Activated CD4-positive, alpha-beta T cell treated with anti-CD3 and anti-CD28 coated beads, Interleukin-2, amount 10 ng/mL, durations not matched to agents 7 days and 5 days (primary cell): ENCODE measurements at regions not wholly inside any gene's neighbourhood (a gene's known extent, or its start where the extent isn't known, plus 50 kb on each side); places are given as distances from the start of the nearest gene placed in this dataset.

ENCODE experiments used
- CTCF ChIA-PET: fragments of 350-600 bp; sonication (Branson Sonifier 250); formaldehyde crosslinking; loops from one replicate; lab custom pipeline; 2021; ENCODE audit warnings: antibody characterized with exemption; lab: Charles Lee
- POLR2A ChIA-PET: fragments of 350-600 bp; sonication (Branson Sonifier 250); formaldehyde crosslinking; loops from one replicate; lab custom pipeline; 2021; ENCODE audit warnings: antibody characterized with exemption; lab: Charles Lee
- DNase-seq: peaks from one replicate; pipeline ENCODE4 v3.0.0-alpha.2; 2020
- H3K27ac Mint-ChIP-seq: one replicate; pipeline ENCODE4 v1.8.0; 2021; ENCODE audit warnings: mild to moderate bottlenecking, moderate library complexity, mixed read lengths
- H3K27me3 Mint-ChIP-seq: one replicate; pipeline ENCODE4 v1.8.0; 2021; ENCODE audit warnings: mixed read lengths
- H3K36me3 Mint-ChIP-seq: one replicate; pipeline ENCODE4 v1.8.0; 2021; ENCODE audit warnings: low read depth, mixed read lengths
- H3K4me1 Mint-ChIP-seq: one replicate; pipeline ENCODE4 v1.8.0; 2021; ENCODE audit warnings: mixed read lengths
- H3K4me3 Mint-ChIP-seq: one replicate; pipeline ENCODE4 v1.8.0; 2021; ENCODE audit warnings: mild to moderate bottlenecking, moderate library complexity, mixed read lengths
- H3K9me3 Mint-ChIP-seq: one replicate; pipeline ENCODE4 v1.8.0; 2021; ENCODE audit warnings: mixed read lengths

DNA sequence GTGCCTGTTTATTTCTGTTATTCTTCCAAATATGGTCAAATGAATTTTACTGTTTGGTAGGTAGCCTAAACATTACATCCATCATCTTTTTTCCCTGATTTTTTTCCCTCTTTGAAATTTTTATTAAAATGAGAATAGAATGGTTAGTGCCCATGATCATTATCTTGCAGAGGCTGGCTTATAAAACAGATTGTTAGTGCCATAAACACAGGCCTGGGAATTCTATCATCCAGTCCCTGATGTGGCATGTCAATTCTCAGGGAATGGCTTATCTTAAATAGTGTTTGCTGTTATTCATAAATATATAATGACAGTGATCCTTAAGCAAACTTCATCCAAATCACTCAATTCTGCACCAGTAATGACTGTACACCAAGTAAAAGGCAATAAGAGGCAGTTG is 207.3 kb downstream of the TUSC7 start:
- Mint-ChIP-seq H3K9me3 (no peaks in the 10 kb centered on the region), H3K36me3 (no peaks in the 10 kb centered on the region), H3K4me3 (no peak overlapping the region), H3K27me3 (no peaks in the 10 kb centered on the region), H3K27ac (no peak overlapping the region), H3K4me1 (no peaks in the 10 kb centered on the region)
- POLR2A ChIA-PET = no interaction called here
- no peak for DNase-seq
- CTCF ChIA-PET = no interaction called here

DNA sequence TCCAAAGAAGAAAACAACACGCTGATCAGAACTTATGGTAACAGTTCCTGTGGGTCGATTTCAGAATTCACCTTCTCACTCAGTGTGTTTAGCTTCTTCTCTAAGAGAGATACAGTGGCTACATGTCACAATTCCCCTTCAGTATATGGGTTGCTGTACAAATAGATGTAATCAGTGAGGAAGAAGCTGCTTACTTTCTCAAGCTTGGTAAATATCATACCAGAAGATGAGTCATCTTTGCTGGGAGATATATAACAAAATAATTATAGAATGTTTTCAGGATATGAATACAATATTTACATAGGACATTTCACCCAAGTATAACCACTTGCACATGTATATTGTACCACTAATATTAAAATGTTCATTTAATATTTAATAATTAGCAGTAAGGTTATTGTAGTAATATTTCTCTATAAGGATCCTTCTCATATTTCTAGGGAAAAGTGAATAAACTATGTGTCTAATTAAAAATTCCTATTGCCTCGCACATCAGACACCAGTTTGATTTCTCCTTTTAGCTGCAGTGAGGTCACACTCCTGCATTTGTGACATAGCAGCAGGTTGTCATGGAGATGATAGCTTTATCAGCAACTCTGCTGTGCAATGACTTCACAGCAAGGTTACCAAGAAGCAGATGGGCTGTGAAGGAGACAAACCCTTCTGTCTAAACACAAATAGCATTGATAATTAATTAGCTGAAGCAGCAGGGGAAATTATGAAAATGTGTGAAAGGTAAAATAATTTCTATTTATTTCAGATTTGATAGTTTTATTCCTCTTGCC is 211.4 kb downstream of the TUSC7 start:
- no peaks in the 10 kb centered on the region for H3K4me1 Mint-ChIP-seq
- no peak overlapping the region for H3K4me3 Mint-ChIP-seq
- no peaks in the 10 kb centered on the region for H3K36me3 Mint-ChIP-seq
- ChIA-PET POLR2A (no interaction called here), CTCF (no interaction called here)
- H3K27ac Mint-ChIP-seq = no peak overlapping the region
- no peak for DNase-seq
- no peaks in the 10 kb centered on the region for H3K27me3 Mint-ChIP-seq
- H3K9me3 Mint-ChIP-seq = peaks cover 10% of the 10 kb centered on the region

DNA sequence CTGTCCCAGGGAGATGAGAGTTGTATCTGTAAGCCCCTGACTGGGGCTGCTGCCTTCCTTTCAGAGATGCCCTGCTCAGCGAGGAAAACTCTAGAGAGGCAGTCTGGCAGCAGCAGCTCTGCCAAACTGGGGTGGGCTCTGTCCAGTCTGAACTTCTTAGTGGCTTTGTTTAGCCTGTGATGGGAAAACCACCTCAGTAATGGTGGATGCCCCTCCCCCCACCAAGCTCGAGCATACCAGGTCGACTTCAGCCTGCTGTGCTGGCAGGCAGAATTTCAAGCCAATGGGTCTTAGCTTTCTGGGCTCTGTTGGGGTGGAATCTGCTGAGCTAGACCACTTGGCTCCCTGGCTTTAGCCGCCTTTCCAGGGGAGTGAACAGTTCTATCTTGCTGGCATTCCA is 218.3 kb downstream of the TUSC7 start:
- H3K36me3 Mint-ChIP-seq = no peaks in the 10 kb centered on the region
- no peaks in the 10 kb centered on the region for H3K4me1 Mint-ChIP-seq
- ChIA-PET CTCF (no interaction called here), POLR2A (no interaction called here)
- no peak overlapping the region for H3K4me3 Mint-ChIP-seq
- no peak overlapping the region for H3K27ac Mint-ChIP-seq
- no peak for DNase-seq
- peaks cover 23% of the 10 kb centered on the region for H3K9me3 Mint-ChIP-seq
- no peaks in the 10 kb centered on the region for H3K27me3 Mint-ChIP-seq

DNA sequence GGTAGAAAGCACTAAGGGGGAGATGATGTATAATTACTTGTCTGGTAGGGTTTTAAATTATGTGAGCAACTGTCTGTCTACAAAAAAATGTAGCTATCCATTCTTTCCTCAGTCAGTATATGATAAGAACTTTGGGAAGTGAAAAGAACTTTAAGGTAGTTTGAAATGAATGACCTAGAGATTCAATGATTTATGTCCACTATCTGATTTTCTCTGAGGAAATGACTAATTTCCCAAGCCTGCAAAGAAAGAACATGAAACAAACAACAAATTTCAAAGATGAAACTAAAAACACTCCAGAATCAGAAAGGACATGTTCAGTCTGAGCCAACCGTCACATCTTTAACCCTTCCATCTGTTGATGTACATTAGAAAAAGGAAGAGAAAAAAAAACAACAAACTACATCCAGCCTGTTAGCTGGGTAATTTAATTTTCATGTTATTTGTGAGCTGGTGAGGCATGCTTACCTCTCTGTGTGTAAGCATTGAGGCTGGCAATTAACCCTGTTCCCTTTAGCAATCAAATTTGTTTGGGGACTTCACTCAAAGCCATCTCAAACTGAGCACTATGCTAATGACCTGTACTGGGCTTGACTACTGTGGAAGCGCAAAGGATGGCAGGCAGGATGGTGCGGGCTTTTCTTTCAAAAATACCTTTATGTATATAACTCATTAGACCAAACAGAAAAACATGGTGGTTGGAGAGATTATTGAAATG is 220.1 kb downstream of the TUSC7 start:
- H3K4me3 Mint-ChIP-seq = no peak overlapping the region
- no peak overlapping the region for H3K27ac Mint-ChIP-seq
- H3K36me3 Mint-ChIP-seq = no peaks in the 10 kb centered on the region
- no peaks in the 10 kb centered on the region for H3K4me1 Mint-ChIP-seq
- ChIA-PET CTCF (no interaction called here), POLR2A (no interaction called here)
- no peak for DNase-seq
- H3K9me3 Mint-ChIP-seq = peaks cover 18% of the 10 kb centered on the region
- H3K27me3 Mint-ChIP-seq = no peaks in the 10 kb centered on the region

DNA sequence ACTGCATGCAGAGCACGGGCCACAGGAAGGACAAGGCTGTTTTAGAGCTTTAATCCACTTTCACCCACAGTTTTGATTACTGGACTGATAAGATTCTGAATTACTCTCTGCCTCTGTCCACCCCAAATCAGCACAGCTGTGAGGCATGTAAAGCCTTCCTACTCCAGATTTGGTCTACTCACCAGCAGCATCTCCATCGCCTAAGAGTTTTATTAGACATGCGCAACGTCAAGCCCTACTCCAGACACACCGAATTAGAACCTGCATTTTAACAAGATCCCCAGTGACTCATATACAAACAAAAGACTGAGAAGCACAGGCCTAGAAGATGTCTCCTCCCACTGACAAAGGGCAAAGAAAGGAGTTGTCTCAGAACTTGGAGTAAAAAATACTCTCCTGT is 221.2 kb downstream of the TUSC7 start:
- Mint-ChIP-seq H3K4me3 (no peak overlapping the region), H3K4me1 (no peaks in the 10 kb centered on the region), H3K27me3 (no peaks in the 10 kb centered on the region), H3K36me3 (no peaks in the 10 kb centered on the region), H3K9me3 (peaks cover 13% of the 10 kb centered on the region), H3K27ac (no peak overlapping the region)
- POLR2A ChIA-PET = no interaction called here
- CTCF ChIA-PET = no interaction called here
- no peak for DNase-seq

DNA sequence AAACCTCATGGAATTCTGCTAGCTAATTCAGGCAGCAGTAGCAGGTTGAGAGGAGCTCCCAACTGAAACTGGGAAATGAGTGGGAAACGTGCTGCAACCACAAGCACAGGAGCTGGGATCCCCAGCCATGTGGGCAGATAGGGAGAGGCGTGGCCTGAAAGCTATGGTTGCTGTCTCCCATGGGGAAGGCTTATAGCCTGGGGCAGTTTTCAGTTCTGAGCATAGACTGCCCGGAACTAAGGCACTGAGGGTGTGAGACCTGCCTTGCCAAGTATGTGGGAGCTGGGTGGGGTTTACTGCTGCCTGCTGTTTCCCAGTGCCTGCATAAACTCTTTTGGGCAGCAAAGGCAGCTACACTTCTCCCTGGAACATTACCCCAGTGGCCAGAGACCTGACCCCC is 229.5 kb downstream of the TUSC7 start:
- Mint-ChIP-seq H3K9me3 (no peaks in the 10 kb centered on the region), H3K4me3 (no peak overlapping the region), H3K4me1 (no peaks in the 10 kb centered on the region), H3K27ac (no peak overlapping the region), H3K27me3 (no peaks in the 10 kb centered on the region), H3K36me3 (no peaks in the 10 kb centered on the region)
- ChIA-PET CTCF (no interaction called here), POLR2A (no interaction called here)
- DNase-seq = no peak

DNA sequence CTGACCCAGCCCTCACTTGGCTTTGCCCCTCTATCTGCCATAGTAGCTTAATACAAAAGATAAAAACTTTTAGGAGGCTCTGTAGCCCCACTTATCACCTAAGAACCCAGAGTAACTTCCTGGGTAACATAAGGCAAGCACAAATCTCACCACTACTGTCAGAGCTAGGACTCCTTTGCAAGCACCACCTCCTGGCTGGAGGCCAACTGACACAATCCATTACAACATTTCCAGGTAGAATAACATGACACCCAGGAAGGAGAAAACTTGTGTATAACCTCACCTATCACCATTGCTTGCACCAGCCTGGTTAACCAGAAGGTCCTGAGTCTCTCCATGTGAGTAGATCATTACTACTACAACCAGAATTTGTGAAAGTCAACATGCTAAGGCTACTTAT is 230.0 kb downstream of the TUSC7 start:
- Mint-ChIP-seq H3K4me3 (no peak overlapping the region), H3K36me3 (no peaks in the 10 kb centered on the region), H3K27ac (no peak overlapping the region), H3K9me3 (no peaks in the 10 kb centered on the region), H3K4me1 (no peaks in the 10 kb centered on the region), H3K27me3 (no peaks in the 10 kb centered on the region)
- DNase-seq = no peak
- ChIA-PET POLR2A (no interaction called here), CTCF (no interaction called here)

DNA sequence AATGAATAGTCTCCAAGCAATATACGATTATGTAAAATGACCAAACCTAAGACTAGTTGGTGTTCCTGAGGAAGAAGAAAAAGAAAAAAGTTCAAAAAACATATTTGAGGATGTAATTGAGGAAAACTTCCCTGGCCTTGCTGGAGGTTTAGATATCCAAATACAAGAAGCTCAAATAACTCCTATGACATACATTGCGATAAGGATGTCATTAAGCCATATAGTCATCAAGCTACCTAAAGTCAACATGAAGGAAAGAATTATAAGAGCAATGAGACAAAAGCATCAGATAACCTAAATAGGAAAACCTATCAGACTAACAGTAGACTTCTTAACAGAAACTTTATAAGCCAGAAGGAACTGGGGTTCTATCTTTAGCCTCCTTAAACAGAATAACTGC is 231.1 kb downstream of the TUSC7 start:
- Mint-ChIP-seq H3K4me3 (no peak overlapping the region), H3K27ac (no peak overlapping the region), H3K4me1 (no peaks in the 10 kb centered on the region), H3K27me3 (no peaks in the 10 kb centered on the region), H3K9me3 (no peaks in the 10 kb centered on the region), H3K36me3 (no peaks in the 10 kb centered on the region)
- no peak for DNase-seq
- CTCF ChIA-PET = no interaction called here
- POLR2A ChIA-PET = no interaction called here

DNA sequence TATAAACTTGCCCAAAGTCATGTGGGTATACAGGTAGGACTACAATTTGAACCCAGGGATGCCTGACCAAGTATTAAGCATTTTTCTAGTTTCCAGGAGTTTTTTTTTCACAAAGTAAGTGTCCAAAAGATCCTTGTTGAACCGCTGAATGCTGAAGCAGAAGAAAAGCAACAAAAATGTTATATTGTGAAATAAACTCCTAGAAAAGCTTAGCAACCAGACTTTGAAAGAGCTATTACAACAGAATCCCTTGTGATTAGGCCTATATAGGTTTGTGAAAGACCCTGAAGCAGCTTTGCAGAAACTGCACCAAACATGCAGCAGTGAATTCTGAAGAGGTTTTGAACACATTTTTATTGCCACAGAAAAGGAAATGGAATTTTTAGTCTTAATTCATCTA is 236.8 kb downstream of the TUSC7 start:
- Mint-ChIP-seq H3K36me3 (no peaks in the 10 kb centered on the region), H3K27me3 (no peaks in the 10 kb centered on the region), H3K9me3 (no peaks in the 10 kb centered on the region), H3K27ac (no peak overlapping the region), H3K4me1 (no peaks in the 10 kb centered on the region), H3K4me3 (no peak overlapping the region)
- DNase-seq = no peak
- ChIA-PET POLR2A (no interaction called here), CTCF (no interaction called here)

DNA sequence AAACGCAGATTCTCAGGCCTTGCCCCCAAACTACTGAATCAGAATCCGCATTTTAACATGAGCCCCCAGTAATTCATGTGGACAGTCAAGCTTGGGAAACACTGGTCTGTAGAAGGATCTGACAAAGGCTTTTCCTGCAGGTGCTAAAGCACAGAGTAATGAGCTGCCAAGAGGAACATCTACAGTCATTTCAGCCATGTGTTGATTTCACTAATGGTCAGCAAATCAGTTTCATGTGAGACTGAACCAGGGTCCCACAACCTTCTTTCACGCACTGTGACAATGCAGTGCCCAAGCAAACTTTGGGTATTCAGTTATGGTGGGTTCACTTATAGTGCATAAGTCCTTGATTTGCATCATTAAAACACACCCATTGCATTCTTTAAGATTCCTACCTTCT is 237.6 kb downstream of the TUSC7 start:
- no peaks in the 10 kb centered on the region for H3K9me3 Mint-ChIP-seq
- CTCF ChIA-PET = no interaction called here
- POLR2A ChIA-PET = no interaction called here
- no peak overlapping the region for H3K4me3 Mint-ChIP-seq
- H3K36me3 Mint-ChIP-seq = no peaks in the 10 kb centered on the region
- H3K27me3 Mint-ChIP-seq = no peaks in the 10 kb centered on the region
- DNase-seq = no peak
- no peak overlapping the region for H3K27ac Mint-ChIP-seq
- no peaks in the 10 kb centered on the region for H3K4me1 Mint-ChIP-seq

DNA sequence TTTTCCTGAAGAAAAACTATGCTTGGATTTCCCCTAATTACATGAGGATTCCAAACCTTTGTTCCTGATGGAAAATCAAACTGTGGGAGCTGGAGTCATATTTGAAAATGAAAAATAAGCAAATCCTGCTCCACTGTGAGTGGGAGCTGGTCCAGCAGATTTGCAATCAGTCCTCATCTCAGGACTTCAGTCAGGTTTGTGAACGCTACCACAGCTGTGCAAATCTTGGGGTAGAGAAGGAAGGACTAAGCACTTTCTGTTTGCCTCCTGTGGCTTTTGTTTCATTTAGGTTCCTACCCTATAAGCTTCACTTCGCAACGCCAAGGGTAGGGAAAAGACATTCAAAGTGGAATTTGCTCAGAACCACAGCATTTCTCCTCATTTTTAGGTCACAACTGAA is 238.2 kb downstream of the TUSC7 start:
- POLR2A ChIA-PET = no interaction called here
- no peaks in the 10 kb centered on the region for H3K36me3 Mint-ChIP-seq

DNA sequence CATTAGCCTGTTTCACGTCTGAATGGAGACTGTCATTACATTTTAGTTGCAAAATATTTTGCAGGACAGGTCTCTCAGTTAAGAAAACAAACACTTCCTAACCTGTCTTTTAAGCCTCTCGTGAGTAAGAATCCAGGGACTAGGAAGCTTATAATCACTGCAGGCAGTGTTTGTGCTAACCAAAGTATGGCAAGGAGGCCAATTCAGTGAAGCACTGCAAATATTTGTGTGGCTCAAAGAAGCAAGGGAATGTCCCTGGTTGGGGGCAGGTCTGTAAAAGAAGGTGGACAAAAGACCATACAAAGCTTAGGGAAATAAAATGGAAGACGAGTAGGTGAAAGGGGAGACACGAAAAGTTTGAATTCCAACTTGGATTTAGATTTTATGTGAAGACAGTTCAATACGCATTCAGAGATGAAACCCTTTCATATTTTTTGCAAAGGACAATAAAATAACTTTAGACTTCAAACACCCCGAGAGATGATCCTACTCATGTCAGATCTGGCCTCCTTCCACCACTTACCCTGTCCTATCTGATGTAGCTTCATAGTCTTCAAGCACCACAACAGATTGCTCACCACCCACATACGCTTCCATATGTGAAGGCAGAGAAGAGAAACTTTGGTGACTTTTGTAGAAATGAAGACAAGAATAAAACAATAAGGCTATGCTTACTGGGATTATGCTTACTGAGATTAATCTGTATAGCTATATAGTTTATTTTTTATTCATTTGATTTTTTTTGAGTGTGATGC is 240.9 kb downstream of the TUSC7 start:
- ChIA-PET POLR2A (no interaction called here), CTCF (no interaction called here)
- no peak overlapping the region for H3K4me3 Mint-ChIP-seq
- H3K27me3 Mint-ChIP-seq = no peaks in the 10 kb centered on the region
- H3K4me1 Mint-ChIP-seq = no peaks in the 10 kb centered on the region
- DNase-seq = no peak
- H3K27ac Mint-ChIP-seq = no peak overlapping the region
- H3K9me3 Mint-ChIP-seq = no peaks in the 10 kb centered on the region
- no peaks in the 10 kb centered on the region for H3K36me3 Mint-ChIP-seq

More for the DNA sequence above, 238.2 kb downstream of the TUSC7 start:
- H3K4me3 Mint-ChIP-seq = no peak overlapping the region
- no peak overlapping the region for H3K27ac Mint-ChIP-seq
- no peaks in the 10 kb centered on the region for H3K9me3 Mint-ChIP-seq
- DNase-seq = no peak
- H3K27me3 Mint-ChIP-seq = no peaks in the 10 kb centered on the region
- H3K4me1 Mint-ChIP-seq = no peaks in the 10 kb centered on the region
- CTCF ChIA-PET = no interaction called here

DNA sequence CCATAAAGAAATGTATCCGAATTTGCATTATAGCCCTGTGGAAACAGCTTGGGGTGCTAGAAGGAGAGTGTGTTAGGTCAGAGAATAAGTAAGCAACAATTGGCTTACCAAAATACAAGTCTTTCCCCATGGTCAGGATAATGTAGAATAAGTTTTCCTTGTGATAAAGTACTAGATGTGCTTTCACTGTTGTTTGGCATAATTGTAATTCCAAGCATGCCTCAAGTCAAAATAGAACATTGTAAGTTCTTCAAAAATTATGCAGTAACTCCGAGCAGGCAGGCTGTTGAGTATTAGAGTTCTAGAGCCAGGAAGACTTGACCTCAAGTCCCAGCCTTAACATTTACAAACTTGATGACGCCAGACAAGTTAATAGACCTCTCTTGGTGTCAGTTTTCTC is 242.0 kb downstream of the TUSC7 start:
- Mint-ChIP-seq H3K4me1 (no peaks in the 10 kb centered on the region), H3K4me3 (no peak overlapping the region), H3K9me3 (no peaks in the 10 kb centered on the region), H3K27me3 (no peaks in the 10 kb centered on the region), H3K27ac (no peak overlapping the region), H3K36me3 (no peaks in the 10 kb centered on the region)
- POLR2A ChIA-PET = no interaction called here
- DNase-seq = no peak
- CTCF ChIA-PET = no interaction called here
